ENCODE measurements at regions not wholly inside any gene's neighbourhood (a gene's known extent, or its start where the extent isn't known, plus 50 kb on each side); places are given as distances from the start of the nearest gene placed in this dataset.

- TF ChIP-seq POLR2A (IDR thresholded peaks at IDR 0.05; ENCODE audit: low read depth, low read length) (no peak), JUN (IDR thresholded peaks at IDR 0.05; ENCODE audit: borderline replicate concordance, insufficient read depth, insufficient read length, low read depth) (no peak), POLR2AphosphoS5 (IDR thresholded peaks at IDR 0.05; ENCODE audit: insufficient read depth, low read depth, low read length) (no peak), MAX (IDR thresholded peaks at IDR 0.05; ENCODE audit: insufficient read depth, insufficient read length) (no peak), MYC (IDR thresholded peaks at IDR 0.05; ENCODE audit: low read depth, low read length) (no peak), EZH2 (IDR thresholded peaks at IDR 0.05; ENCODE audit: borderline replicate concordance, low read depth, low read length, severe bottlenecking) (no peak), GATA2 (IDR thresholded peaks at IDR 0.05; ENCODE audit: insufficient read depth, insufficient read length, low read depth, low read length) (no peak)
- TF ChIP-seq, protein P1, sequence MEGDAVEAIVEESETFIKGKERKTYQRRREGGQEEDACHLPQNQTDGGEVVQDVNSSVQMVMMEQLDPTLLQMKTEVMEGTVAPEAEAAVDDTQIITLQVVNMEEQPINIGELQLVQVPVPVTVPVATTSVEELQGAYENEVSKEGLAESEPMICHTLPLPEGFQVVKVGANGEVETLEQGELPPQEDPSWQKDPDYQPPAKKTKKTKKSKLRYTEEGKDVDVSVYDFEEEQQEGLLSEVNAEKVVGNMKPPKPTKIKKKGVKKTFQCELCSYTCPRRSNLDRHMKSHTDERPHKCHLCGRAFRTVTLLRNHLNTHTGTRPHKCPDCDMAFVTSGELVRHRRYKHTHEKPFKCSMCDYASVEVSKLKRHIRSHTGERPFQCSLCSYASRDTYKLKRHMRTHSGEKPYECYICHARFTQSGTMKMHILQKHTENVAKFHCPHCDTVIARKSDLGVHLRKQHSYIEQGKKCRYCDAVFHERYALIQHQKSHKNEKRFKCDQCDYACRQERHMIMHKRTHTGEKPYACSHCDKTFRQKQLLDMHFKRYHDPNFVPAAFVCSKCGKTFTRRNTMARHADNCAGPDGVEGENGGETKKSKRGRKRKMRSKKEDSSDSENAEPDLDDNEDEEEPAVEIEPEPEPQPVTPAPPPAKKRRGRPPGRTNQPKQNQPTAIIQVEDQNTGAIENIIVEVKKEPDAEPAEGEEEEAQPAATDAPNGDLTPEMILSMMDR (IDR thresholded peaks at IDR 0.05; ENCODE audit: extremely low read depth in 1 of 2, insufficient read depth in 1 of 2, low read depth in 1 of 2, low read length in 2 of 2), result no peak
Observed at GRCh38 chr2:120804459-120804858, 68.8 kb downstream of the GLI2 start.
